ENCODE measurements at regions not wholly inside any gene's neighbourhood (a gene's known extent, or its start where the extent isn't known, plus 50 kb on each side); places are given as distances from the start of the nearest gene placed in this dataset.

- Histone ChIP-seq H3K9me3 (replicated peaks; ENCODE audit: control insufficient read depth, insufficient read depth, low read depth, low read length) (no peaks in the 10 kb centered on the region), H3K79me2 (ENCODE audit: control insufficient read depth, insufficient read depth, low read length) (no peaks in the 10 kb centered on the region), H3K27me3 (ENCODE audit: control insufficient read depth in 2 of 2, insufficient read depth in 2 of 2, low read length in 2 of 2) (no peaks in the 10 kb centered on the region), H3K4me3 (no peak overlapping the region), H3K36me3 (ENCODE audit: control insufficient read depth, insufficient read depth, low read length) (no peaks in the 10 kb centered on the region), H4K20me1 (replicated peaks; ENCODE audit: control insufficient read depth, insufficient read depth, low read length) (no peaks in the 10 kb centered on the region), H3K4me2 (ENCODE audit: insufficient read depth, low read length) (no peak overlapping the region), H3K9ac (ENCODE audit: insufficient read depth in 1 of 2, low read depth in 2 of 2, low read length in 2 of 2) (no peak overlapping the region), H3K27ac (ENCODE audit: extremely low read depth, low read depth, low read length) (no peak overlapping the region), H3K9me1 (ENCODE audit: control insufficient read depth, insufficient read depth, low read length) (no peaks in the 10 kb centered on the region), H3K4me1 (replicated peaks in 1 of 2; ENCODE audit: control insufficient read depth in 2 of 2, insufficient read depth in 2 of 2, low read length in 2 of 2) (no peaks in the 10 kb centered on the region), H2AFZ (ENCODE audit: low read depth, low read length) (no peak overlapping the region)
- FAIRE-seq (no peak), ATAC-seq (no peak), DNase-seq (ENCODE audit: extremely low read depth in 1 of 4, low spot score in 3 of 4) (no peak)
- intact Hi-C loops (cut with micrococcal nuclease) = no loop called here
- TF ChIP-seq KAT7 (CRISPR knock-in tag; IDR thresholded peaks at IDR 0.05; ENCODE audit: borderline replicate concordance) = no peak
- no peak for TF ChIP-seq ZNF444 (CRISPR knock-in tag; IDR thresholded peaks at IDR 0.05)
- in situ Hi-C loops (cut with MboI) = no loop called here
- ChIA-PET CTCF (ENCODE audit: low intra/inter-chr PET ratio) (no interaction called here), POLR2A (interaction anchor here (1.2 kb wide), 1 partner anchor 13 kb away, joined by 3 read pairs; no protein-coding TSS in a partner anchor)
- 7% methylated on average over 4 of the region's 4 CpGs for WGBS (ENCODE audit: insufficient coverage, low coverage, missing lambda C conversion rate)
- BruUV-seq (replicated peaks) = no TSS peak
These were observed 427.9 kb downstream of the PLCL1 start for GRCh38 chr2:198232281-198232680.

- peak in 1 of 4 experiments; percentile 1 for DNase-seq (ENCODE audit: extremely low read depth in 1 of 4, low spot score in 3 of 4)
- no peaks in the 10 kb centered on the region for H3K79me2 ChIP-seq (ENCODE audit: control insufficient read depth, insufficient read depth, low read length)
- no peaks in the 10 kb centered on the region for H3K9me3 ChIP-seq (replicated peaks; ENCODE audit: control insufficient read depth, insufficient read depth, low read depth, low read length)
- ChIA-PET CTCF (ENCODE audit: low intra/inter-chr PET ratio) (no interaction called here), POLR2A (interaction anchor here (1.2 kb wide), 1 partner anchor 12 kb away, joined by 3 read pairs; no protein-coding TSS in a partner anchor)
- FAIRE-seq = no peak
- H3K27me3 ChIP-seq (ENCODE audit: control insufficient read depth in 2 of 2, insufficient read depth in 2 of 2, low read length in 2 of 2) = no peaks in the 10 kb centered on the region
- WGBS (ENCODE audit: insufficient coverage, low coverage, missing lambda C conversion rate) = 0% methylated on average over 1 of the region's 1 CpG
- H3K4me2 ChIP-seq (ENCODE audit: insufficient read depth, low read length) = no peak overlapping the region
- BruUV-seq (replicated peaks) = no TSS peak
- H3K36me3 ChIP-seq (ENCODE audit: control insufficient read depth, insufficient read depth, low read length) = no peaks in the 10 kb centered on the region
- H3K4me3 ChIP-seq = no peak overlapping the region
- H3K9ac ChIP-seq (ENCODE audit: insufficient read depth in 1 of 2, low read depth in 2 of 2, low read length in 2 of 2) = no peak overlapping the region
- in situ Hi-C loops (cut with MboI) = no loop called here
- no peak overlapping the region for H3K27ac ChIP-seq (ENCODE audit: extremely low read depth, low read depth, low read length)
- no peaks in the 10 kb centered on the region for H3K9me1 ChIP-seq (ENCODE audit: control insufficient read depth, insufficient read depth, low read length)
- H4K20me1 ChIP-seq (replicated peaks; ENCODE audit: control insufficient read depth, insufficient read depth, low read length) = no peaks in the 10 kb centered on the region
- TF ChIP-seq ASH1L (IDR thresholded peaks at IDR 0.05; ENCODE audit: borderline replicate concordance, low read depth, partially characterized antibody) (no peak), ZNF316 (IDR thresholded peaks at IDR 0.05) (peak; percentile 92), MAFK (IDR thresholded peaks at IDR 0.05; ENCODE audit: low read length) (peak; percentile 90), SREBF2 (CRISPR knock-in tag; IDR thresholded peaks at IDR 0.05) (no peak), E2F3 (CRISPR knock-in tag; IDR thresholded peaks at IDR 0.05) (no peak), RCOR1 (IDR thresholded peaks at IDR 0.05; ENCODE audit: borderline replicate concordance in 1 of 2, low read depth in 2 of 2, low read length in 2 of 2) (no peak), ZNF79 (CRISPR knock-in tag; IDR thresholded peaks at IDR 0.05; ENCODE audit: low read depth) (no peak), C11orf30 (IDR thresholded peaks at IDR 0.05; ENCODE audit: low read depth) (peak; percentile 92), ATF6 (CRISPR knock-in tag; IDR thresholded peaks at IDR 0.05) (no peak), MAFF (IDR thresholded peaks at IDR 0.05; ENCODE audit: low read length) (peak; percentile 83), MAFG (tag; conservative IDR thresholded peaks at IDR 0.05) (peak; percentile 84), RBM15 (IDR thresholded peaks at IDR 0.05; ENCODE audit: insufficient read depth, low read length) (no peak), SMARCC2 (IDR thresholded peaks at IDR 0.05; ENCODE audit: low read depth) (no peak), YBX1 (IDR thresholded peaks at IDR 0.05) (no peak), ZBED1 (IDR thresholded peaks at IDR 0.05) (no peak)
- intact Hi-C loops (cut with micrococcal nuclease) = no loop called here
- H3K4me1 ChIP-seq (replicated peaks in 1 of 2; ENCODE audit: control insufficient read depth in 2 of 2, insufficient read depth in 2 of 2, low read length in 2 of 2) = no peaks in the 10 kb centered on the region
- ATAC-seq = no peak
- no peak overlapping the region for H2AFZ ChIP-seq (ENCODE audit: low read depth, low read length)
These were observed 427.2 kb downstream of the PLCL1 start for GRCh38 chr2:198231562-198231961.
